Ishikawa (cell line): ENCODE measurements at regions not wholly inside any gene's neighbourhood (a gene's known extent, or its start where the extent isn't known, plus 50 kb on each side); places are given as distances from the start of the nearest gene placed in this dataset.

Experiments used
- CREB1 ChIP-seq: IDR thresholded peaks from 2 replicates; pipeline ENCODE4 v1.6.1; 2012; ENCODE audit warnings: low read depth
- EP300 ChIP-seq: IDR thresholded peaks from 2 replicates; pipeline ENCODE4 v1.6.1; 2012; ENCODE audit warnings: borderline replicate concordance
- YY1 ChIP-seq: IDR thresholded peaks from 2 replicates; pipeline ENCODE4 v1.6.1; 2012; ENCODE audit warnings: low read depth
- ZBTB7A ChIP-seq: IDR thresholded peaks from 2 replicates; pipeline ENCODE4 v1.6.1; 2012; ENCODE audit warnings: low read depth
- TF ChIP-seq, protein P1 (sequence below): IDR thresholded peaks from 2 replicates; pipeline ENCODE4 v1.6.1; 2012; ENCODE audit warnings: low read depth, mild to moderate bottlenecking
- TF ChIP-seq, protein P2 (sequence below): IDR thresholded peaks from 2 replicates; pipeline ENCODE4 v1.6.1; 2012

GRCh38 chr6:141561154-141561553 is 571.6 kb upstream of the GJE1 start:
- TF ChIP-seq ZBTB7A (no peak), YY1 (no peak), CREB1 (no peak), EP300 (no peak)
- TF ChIP-seq, protein P1, sequence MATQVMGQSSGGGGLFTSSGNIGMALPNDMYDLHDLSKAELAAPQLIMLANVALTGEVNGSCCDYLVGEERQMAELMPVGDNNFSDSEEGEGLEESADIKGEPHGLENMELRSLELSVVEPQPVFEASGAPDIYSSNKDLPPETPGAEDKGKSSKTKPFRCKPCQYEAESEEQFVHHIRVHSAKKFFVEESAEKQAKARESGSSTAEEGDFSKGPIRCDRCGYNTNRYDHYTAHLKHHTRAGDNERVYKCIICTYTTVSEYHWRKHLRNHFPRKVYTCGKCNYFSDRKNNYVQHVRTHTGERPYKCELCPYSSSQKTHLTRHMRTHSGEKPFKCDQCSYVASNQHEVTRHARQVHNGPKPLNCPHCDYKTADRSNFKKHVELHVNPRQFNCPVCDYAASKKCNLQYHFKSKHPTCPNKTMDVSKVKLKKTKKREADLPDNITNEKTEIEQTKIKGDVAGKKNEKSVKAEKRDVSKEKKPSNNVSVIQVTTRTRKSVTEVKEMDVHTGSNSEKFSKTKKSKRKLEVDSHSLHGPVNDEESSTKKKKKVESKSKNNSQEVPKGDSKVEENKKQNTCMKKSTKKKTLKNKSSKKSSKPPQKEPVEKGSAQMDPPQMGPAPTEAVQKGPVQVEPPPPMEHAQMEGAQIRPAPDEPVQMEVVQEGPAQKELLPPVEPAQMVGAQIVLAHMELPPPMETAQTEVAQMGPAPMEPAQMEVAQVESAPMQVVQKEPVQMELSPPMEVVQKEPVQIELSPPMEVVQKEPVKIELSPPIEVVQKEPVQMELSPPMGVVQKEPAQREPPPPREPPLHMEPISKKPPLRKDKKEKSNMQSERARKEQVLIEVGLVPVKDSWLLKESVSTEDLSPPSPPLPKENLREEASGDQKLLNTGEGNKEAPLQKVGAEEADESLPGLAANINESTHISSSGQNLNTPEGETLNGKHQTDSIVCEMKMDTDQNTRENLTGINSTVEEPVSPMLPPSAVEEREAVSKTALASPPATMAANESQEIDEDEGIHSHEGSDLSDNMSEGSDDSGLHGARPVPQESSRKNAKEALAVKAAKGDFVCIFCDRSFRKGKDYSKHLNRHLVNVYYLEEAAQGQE, result no peak
- TF ChIP-seq, protein P2, sequence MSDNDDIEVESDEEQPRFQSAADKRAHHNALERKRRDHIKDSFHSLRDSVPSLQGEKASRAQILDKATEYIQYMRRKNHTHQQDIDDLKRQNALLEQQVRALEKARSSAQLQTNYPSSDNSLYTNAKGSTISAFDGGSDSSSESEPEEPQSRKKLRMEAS, result no peak
